SKM-1 treated with dmso at 0.1 percent for 144 hours (cell line): ENCODE measurements at regions not wholly inside any gene's neighbourhood (a gene's known extent, or its start where the extent isn't known, plus 50 kb on each side); places are given as distances from the start of the nearest gene placed in this dataset.

ENCODE experiments used
- DNase-seq: peaks from one replicate; lab custom pipeline; 2025; ENCODE audit not compliant: unreplicated experiment; lab: John Stamatoyannopoulos, UW

DNA sequence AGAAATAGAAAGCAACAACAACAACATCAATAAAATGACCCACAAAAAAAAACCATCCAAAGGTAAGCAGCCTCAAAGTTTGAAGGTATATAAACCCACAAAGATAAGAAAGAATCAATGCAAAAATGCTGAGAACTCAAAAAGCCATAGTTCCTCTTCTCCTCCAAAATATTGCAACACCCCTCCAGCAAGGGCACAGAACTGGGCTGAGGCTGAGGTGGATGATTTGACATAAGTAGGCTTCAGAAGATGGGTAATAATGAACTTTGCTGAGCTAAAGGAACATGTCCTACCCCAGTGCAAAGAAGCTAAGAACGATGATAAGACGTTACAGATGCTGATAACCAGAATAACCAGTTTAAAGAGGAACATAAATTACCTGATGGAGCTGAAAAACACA lies 188.8 kb upstream of the BTBD3 start:
- no peak for DNase-seq

DNA sequence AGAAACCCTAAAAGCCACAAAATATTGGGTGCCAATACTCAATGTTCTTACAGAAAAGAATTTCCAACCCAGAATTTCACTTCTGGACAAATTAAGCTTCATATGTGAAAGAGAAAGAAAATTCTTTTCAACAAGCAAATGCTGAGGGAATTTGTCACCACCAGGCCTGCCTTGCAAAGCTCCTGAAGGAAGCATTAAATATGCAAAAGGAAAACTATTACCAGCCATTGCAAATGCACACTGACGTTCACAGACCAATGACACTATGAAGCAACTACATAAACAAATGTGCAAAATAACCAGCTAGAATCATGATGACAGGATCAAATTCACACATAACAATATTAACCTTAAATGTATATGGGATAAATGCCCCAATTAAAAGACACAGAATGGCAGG lies 187.9 kb upstream of the BTBD3 start:
- no peak for DNase-seq

GRCh38 chr20:11734431-11734830 lies 183.3 kb upstream of the BTBD3 start:
- no peak for DNase-seq

DNA sequence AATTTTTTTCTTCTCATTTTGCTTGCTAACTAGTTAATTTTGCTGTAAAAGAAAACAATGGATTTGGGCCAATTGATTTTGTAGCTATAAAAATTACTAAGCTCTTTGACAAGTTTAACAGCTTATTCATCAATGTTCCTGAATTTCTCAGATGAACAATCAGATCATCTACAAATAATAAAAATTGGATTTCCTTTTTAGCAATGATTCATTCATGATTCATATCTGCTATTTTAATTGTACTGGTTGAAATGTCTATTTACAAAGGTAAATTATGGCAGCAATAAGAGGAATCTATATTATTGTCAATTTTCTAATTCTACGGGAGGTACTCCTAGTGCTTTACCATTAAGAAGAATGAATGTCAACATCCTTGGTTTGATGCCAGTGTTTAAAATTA lies 178.8 kb upstream of the BTBD3 start:
- DNase-seq, result no peak

GRCh38 chr20:11740975-11741374 lies 176.7 kb upstream of the BTBD3 start:
- no peak for DNase-seq

DNA sequence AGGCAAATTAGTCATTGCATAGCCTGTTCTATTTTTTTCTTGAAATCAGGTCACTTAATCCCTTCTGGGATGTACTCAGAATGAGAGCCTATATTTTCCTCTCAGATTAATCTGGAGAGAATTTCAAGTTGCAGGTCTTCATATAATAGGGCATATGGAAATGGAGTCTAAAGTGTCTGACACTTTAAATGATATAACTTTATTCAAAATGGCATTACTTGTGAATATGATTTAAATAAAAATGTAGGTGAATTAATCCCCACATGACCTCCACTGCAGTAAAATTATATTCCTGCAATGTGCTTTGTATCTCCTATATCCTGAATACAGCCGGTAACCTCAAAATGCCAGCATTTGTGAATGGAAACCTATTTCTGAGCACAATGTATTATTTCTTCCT lies 172.5 kb upstream of the BTBD3 start:
- DNase-seq, result no peak

DNA sequence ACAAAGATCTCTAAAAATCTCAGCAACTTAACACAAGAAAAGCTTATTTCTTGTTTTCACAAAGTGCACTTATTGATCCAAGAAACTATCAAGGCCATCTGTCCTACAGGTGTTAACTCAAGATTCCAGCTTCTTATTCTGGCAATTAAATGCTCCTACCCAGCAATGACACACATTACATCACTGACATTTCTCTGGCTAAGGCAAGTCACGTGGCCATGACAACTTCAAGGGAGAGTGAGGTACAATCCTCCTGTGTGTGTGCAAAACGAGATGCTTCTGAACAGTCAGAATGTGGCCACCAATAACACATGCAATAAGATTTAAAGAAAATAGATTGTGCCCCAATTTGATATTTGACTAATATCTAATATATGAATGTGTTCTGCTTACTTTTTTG lies 169.3 kb upstream of the BTBD3 start:
- DNase-seq, result no peak

DNA sequence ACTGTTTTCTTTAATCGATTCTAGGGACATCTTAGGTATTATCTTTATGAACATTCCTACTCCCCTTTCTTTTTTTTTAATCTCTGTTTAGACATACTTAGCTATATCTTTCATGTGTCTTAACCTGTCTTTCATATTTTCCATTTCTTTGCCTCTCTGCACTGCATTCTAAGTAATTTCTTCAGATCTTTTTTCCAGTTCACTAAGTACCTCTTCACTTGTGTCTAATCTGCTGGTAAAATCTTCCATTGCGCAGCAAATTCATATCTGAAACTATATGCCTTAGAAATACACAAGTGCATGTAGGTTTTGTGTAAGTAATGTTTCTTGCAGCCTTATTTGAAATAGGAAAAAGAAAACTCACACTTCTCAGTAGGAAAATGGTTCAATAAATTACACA lies 165.4 kb upstream of the BTBD3 start:
- DNase-seq, result no peak

DNA sequence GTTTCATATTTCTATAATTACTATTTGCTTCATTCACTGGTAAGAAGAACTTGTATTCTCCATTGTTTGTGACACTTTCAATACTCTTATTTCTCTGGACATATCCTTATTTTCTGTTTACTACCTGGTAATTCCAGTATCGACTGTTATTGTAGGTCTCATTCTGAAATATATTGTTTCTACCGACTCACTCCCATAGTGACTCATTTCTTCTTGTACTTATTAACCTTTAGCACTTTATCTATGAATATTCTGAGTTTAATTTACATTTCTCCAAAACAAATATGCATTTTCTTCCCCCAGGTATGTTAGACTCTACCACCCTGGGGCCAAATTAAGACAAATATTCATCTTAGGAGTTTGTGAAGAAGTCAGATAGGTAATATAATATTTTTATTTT lies 164.5 kb upstream of the BTBD3 start:
- DNase-seq, result no peak

DNA sequence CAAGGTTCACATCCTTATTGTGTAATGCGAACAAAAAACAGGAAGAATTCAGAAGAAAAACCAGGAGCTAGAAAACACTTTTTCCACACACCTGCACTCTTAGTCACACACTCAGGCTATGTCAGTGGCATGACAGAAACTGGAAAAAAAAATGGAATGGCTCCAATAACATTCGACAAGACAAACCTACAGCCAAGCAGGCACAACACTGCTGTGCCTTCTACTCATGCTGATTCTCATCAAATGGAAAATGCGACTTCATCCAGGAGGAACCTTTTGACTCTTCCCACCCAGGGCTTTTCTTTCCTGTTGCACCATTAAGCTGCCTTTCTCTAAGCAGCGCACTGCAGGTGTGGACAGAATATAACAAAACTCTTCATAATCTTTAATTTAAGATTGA lies 163.2 kb upstream of the BTBD3 start:
- no peak for DNase-seq

DNA sequence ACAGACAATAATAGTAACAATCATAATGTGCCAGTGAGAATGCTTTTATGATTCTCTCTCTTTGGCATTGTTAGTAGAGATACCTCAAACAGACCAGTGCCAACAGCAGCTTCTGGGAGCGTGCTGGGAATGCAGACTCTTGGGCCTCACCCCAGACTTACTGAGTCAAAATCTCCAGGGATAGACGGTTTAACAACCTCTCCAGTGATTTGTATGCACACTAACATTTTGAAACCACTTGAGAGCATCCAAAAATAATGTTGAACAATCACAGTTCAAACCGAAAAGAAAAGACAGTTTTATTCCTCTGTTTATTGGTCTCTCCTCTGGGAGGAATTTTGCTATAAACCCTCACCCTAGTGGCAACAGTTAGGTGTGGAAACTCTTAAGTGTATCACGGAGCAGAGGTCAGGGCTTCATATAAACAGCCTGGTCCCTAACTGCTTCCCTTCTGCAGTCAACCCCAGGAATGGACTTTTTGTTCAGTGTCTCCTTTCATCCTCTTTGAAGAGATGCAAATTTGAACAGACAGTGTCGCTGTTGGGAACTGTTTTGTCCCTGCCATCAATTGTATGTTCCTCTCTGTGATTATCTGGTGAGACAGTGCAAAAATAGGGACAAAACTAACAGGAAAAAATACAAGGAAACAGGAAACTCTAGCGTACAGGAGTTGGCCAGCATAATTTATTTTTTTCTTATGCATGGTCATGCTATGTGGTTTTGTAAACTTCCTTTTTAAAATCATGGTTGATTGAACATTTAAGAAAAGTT lies 162.4 kb upstream of the BTBD3 start:
- DNase-seq, result no peak

- DNase-seq, result no peak
These were observed 156.2 kb upstream of the BTBD3 start for GRCh38 chr20:11761497-11761896.

DNA sequence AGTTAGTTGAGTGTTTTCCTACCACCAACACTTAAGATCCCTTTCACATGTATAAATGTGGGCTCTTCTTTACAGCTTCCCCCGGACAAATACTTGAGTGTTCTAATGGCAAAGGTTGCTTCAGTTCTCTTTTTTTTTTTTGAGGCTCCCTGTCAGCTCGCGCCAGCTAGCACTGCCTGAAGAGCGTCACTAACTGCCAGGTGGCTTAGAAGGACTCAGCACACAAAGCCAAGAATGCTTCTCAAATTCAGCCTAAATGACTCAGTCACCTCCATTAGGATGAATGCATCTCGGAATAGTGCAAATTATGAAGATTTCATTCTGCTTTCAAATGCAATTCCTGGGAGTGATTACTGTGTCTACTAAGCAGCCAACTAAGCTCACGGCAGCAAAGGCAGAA lies 150.7 kb upstream of the BTBD3 start:
- no peak for DNase-seq

GRCh38 chr20:11769825-11770224 lies 147.9 kb upstream of the BTBD3 start:
- no peak for DNase-seq

DNA sequence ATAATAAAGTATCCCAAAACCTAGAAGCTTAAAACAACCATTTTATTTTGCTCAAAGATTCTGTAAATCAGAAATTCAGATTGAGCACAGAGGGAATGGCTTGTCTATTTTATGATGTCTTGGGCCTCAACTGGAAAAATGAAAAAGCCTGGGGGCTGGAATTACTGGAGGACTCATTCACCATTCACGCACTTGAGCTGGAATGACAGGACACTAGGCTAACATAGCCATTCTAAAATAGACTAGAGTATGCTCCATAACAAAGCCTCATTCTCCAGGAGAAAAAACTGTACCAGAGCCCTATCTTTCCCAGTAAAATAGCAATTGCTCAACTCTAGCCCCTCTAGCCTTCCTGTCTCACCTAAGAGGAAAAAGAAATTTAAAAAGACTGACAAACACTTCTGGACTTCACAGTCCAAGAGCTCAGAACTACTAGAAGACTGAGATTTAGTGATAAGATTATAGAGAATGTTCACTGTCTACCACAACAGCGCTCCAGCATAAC lies 145.4 kb upstream of the BTBD3 start:
- DNase-seq, result no peak

GRCh38 chr20:11776687-11777086 lies 141.0 kb upstream of the BTBD3 start:
- DNase-seq, result no peak

- DNase-seq, result no peak
These were observed 140.1 kb upstream of the BTBD3 start for GRCh38 chr20:11777387-11778205.

GRCh38 chr20:11778206-11778570 lies 139.5 kb upstream of the BTBD3 start:
- DNase-seq, result no peak

GRCh38 chr20:11780765-11781369 lies 136.8 kb upstream of the BTBD3 start:
- no peak for DNase-seq

GRCh38 chr20:11783102-11783850 lies 134.4 kb upstream of the BTBD3 start:
- no peak for DNase-seq

GRCh38 chr20:11785885-11786507 lies 131.7 kb upstream of the BTBD3 start:
- no peak for DNase-seq
